ENCODE measurements at regions not wholly inside any gene's neighbourhood (a gene's known extent, or its start where the extent isn't known, plus 50 kb on each side); places are given as distances from the start of the nearest gene placed in this dataset.

- H3K4me1 ChIP-seq, result no peaks in the 10 kb centered on the region
- H3K4me3 ChIP-seq, result no peak overlapping the region
- intact Hi-C loops (cut with DNase I; ENCODE audit: low total_unique reads) (no loop called here), in situ Hi-C loops (cut with MboI; ENCODE audit: low pct_ligation_motif_present in 1 of 4, low pct_unique_long_range_greater_than_20kb in 1 of 4, low sequenced_read_pairs in 3 of 4) (no loop called here)
- no peaks in the 10 kb centered on the region for H3K36me3 ChIP-seq
- no peaks in the 10 kb centered on the region for H3K9me3 ChIP-seq
- no peak for TF ChIP-seq POLR2A (IDR thresholded peaks at IDR 0.05)
- TF ChIP-seq CTCF (IDR thresholded peaks at IDR 0.05), result no peak
- no peak for TF ChIP-seq EP300 (IDR thresholded peaks at IDR 0.05; ENCODE audit: low read depth)
- no peak for TF ChIP-seq POLR2AphosphoS5 (IDR thresholded peaks at IDR 0.05)
- H3K27me3 ChIP-seq, result no peaks in the 10 kb centered on the region
- no peak for DNase-seq
- no peak overlapping the region for H3K27ac ChIP-seq
- 64 to 100% methylated on average over 1 of the region's 1 CpG for WGBS, 2 donors (ENCODE audit: low coverage in 1 of 2)
These were observed 246.2 kb upstream of the PLET1 start for GRCh38 chr11:112506852-112507251.

GRCh38 chr11:112507281-112507680 is 246.6 kb upstream of the PLET1 start:
- intact Hi-C loops (cut with DNase I; ENCODE audit: low total_unique reads) (no loop called here), in situ Hi-C loops (cut with MboI; ENCODE audit: low pct_ligation_motif_present in 1 of 4, low pct_unique_long_range_greater_than_20kb in 1 of 4, low sequenced_read_pairs in 3 of 4) (no loop called here)
- Histone ChIP-seq H3K27ac (no peak overlapping the region), H3K9me3 (no peaks in the 10 kb centered on the region), H3K36me3 (no peaks in the 10 kb centered on the region), H3K4me3 (no peak overlapping the region), H3K27me3 (no peaks in the 10 kb centered on the region), H3K4me1 (no peaks in the 10 kb centered on the region)
- TF ChIP-seq POLR2A (IDR thresholded peaks at IDR 0.05) (no peak), CTCF (IDR thresholded peaks at IDR 0.05) (no peak), POLR2AphosphoS5 (IDR thresholded peaks at IDR 0.05) (no peak), EP300 (IDR thresholded peaks at IDR 0.05; ENCODE audit: low read depth) (no peak)
- WGBS, 2 donors (ENCODE audit: low coverage in 1 of 2), result 71% methylated on average over 2 of the region's 2 CpGs; no CpG with 5 or more reads in 1 of the 2 donors
- no peak for DNase-seq

- 88% methylated on average over 2 of the region's 2 CpGs; no CpG with 5 or more reads in 1 of the 2 donors for WGBS, 2 donors (ENCODE audit: low coverage in 1 of 2)
- no peak for DNase-seq
- Histone ChIP-seq H3K27ac (no peak overlapping the region), H3K27me3 (no peaks in the 10 kb centered on the region), H3K4me3 (no peak overlapping the region), H3K36me3 (no peaks in the 10 kb centered on the region), H3K9me3 (no peaks in the 10 kb centered on the region), H3K4me1 (no peaks in the 10 kb centered on the region)
- TF ChIP-seq EP300 (IDR thresholded peaks at IDR 0.05; ENCODE audit: low read depth) (no peak), POLR2AphosphoS5 (IDR thresholded peaks at IDR 0.05) (no peak), CTCF (IDR thresholded peaks at IDR 0.05) (no peak), POLR2A (IDR thresholded peaks at IDR 0.05) (no peak)
- intact Hi-C loops (cut with DNase I; ENCODE audit: low total_unique reads) (no loop called here), in situ Hi-C loops (cut with MboI; ENCODE audit: low pct_ligation_motif_present in 1 of 4, low pct_unique_long_range_greater_than_20kb in 1 of 4, low sequenced_read_pairs in 3 of 4) (no loop called here)
These were observed 248.1 kb upstream of the PLET1 start for GRCh38 chr11:112508750-112509149.

- 65% methylated on average over 2 of the region's 2 CpGs; no CpG with 5 or more reads in 1 of the 2 donors for WGBS, 2 donors (ENCODE audit: low coverage in 1 of 2)
- Histone ChIP-seq H3K27ac (no peak overlapping the region), H3K36me3 (no peaks in the 10 kb centered on the region), H3K4me3 (no peak overlapping the region), H3K9me3 (no peaks in the 10 kb centered on the region), H3K27me3 (no peaks in the 10 kb centered on the region), H3K4me1 (no peaks in the 10 kb centered on the region)
- intact Hi-C loops (cut with DNase I; ENCODE audit: low total_unique reads), result no loop called here
- in situ Hi-C loops (cut with MboI; ENCODE audit: low pct_ligation_motif_present in 1 of 4, low pct_unique_long_range_greater_than_20kb in 1 of 4, low sequenced_read_pairs in 3 of 4), result no loop called here
- no peak for DNase-seq
- TF ChIP-seq CTCF (IDR thresholded peaks at IDR 0.05), result no peak
- no peak for TF ChIP-seq POLR2AphosphoS5 (IDR thresholded peaks at IDR 0.05)
- TF ChIP-seq EP300 (IDR thresholded peaks at IDR 0.05; ENCODE audit: low read depth), result no peak
- no peak for TF ChIP-seq POLR2A (IDR thresholded peaks at IDR 0.05)
These were observed 248.6 kb upstream of the PLET1 start for GRCh38 chr11:112509300-112509699.

All from transverse colon (tissue), 4 donors.